Hepatocyte (in vitro differentiated cells): ENCODE measurements at regions not wholly inside any gene's neighbourhood (a gene's known extent, or its start where the extent isn't known, plus 50 kb on each side); places are given as distances from the start of the nearest gene placed in this dataset.

Source experiments
- DNase-seq: peaks from one replicate; pipeline ENCODE4 v3.0.0-alpha.2; 2016; ENCODE audit warnings: low spot score
- H2AFZ ChIP-seq: fragments of 200-600 bp; sonication (generic); 2 replicates; pipeline ENCODE4 v1.6.0; 2016; ENCODE audit warnings: antibody characterized with exemption, mild to moderate bottlenecking
- H3K27ac ChIP-seq: fragments of 200-600 bp; sonication (generic); 2 replicates; pipeline ENCODE4 v1.5.1; 2016; ENCODE audit warnings: mild to moderate bottlenecking
- H3K27me3 ChIP-seq: fragments of 200-600 bp; sonication (generic); 2 replicates; pipeline ENCODE4 v1.6.1; 2016
- H3K36me3 ChIP-seq: fragments of 200-600 bp; sonication (generic); replicated peaks from 2 replicates; pipeline ENCODE4 v1.5.1; 2016; ENCODE audit warnings: low read depth; ENCODE audit not compliant: insufficient read depth
- H3K4me1 ChIP-seq: fragments of 200-600 bp; sonication (generic); 2 replicates; pipeline ENCODE4 v1.5.1; 2016; ENCODE audit warnings: mild to moderate bottlenecking, moderate library complexity; ENCODE audit not compliant: insufficient read depth
- H3K4me2 ChIP-seq: fragments of 200-600 bp; sonication (generic); 2 replicates; pipeline ENCODE4 v1.6.0; 2016
- H3K4me3 ChIP-seq: fragments of 200-600 bp; sonication (generic); 2 replicates; pipeline ENCODE4 v1.5.1; 2016; ENCODE audit warnings: mild to moderate bottlenecking
- H3K79me2 ChIP-seq: fragments of 200-600 bp; sonication (generic); 2 replicates; pipeline ENCODE4 v1.6.0; 2017; ENCODE audit warnings: mild to moderate bottlenecking
- H3K9me2 ChIP-seq: fragments of 200-600 bp; sonication (generic); replicated peaks from 2 replicates; pipeline ENCODE4 v1.6.0; 2017; ENCODE audit warnings: mild to moderate bottlenecking; ENCODE audit not compliant: insufficient read depth
- H3K9me3 ChIP-seq: fragments of 200-600 bp; sonication (generic); 2 replicates; pipeline ENCODE4 v1.5.1; 2016; ENCODE audit warnings: low read depth, mild to moderate bottlenecking
- H4K20me1 ChIP-seq: fragments of 200-600 bp; sonication (generic); 2 replicates; pipeline ENCODE4 v1.6.0; 2016; ENCODE audit warnings: mild to moderate bottlenecking; ENCODE audit not compliant: insufficient read depth, poor library complexity, severe bottlenecking
- CTCF ChIP-seq: fragments of 200-600 bp; sonication (generic); IDR thresholded peaks from 2 replicates; pipeline ENCODE4 v1.5.1; 2016; ENCODE audit warnings: antibody characterized with exemption, mild to moderate bottlenecking; ENCODE audit not compliant: poor library complexity
- EZH2 ChIP-seq: fragments of 200-600 bp; sonication (generic); IDR thresholded peaks from 2 replicates; pipeline ENCODE4 v1.6.1; 2016; ENCODE audit warnings: antibody characterized with exemption, mild to moderate bottlenecking, borderline replicate concordance
- EZH2phosphoT487 ChIP-seq: fragments of 200-600 bp; sonication (generic); IDR thresholded peaks from one replicate; pipeline ENCODE4 v1.6.1; 2018; ENCODE audit warnings: antibody characterized with exemption, mild to moderate bottlenecking, low read depth, moderate library complexity; ENCODE audit not compliant: unreplicated experiment, severe bottlenecking
- WGBS: methylation state at CpG from one replicate; pipeline ENCODE4 v1.1.6; 2016; ENCODE audit warnings: low lambda C conversion rate; ENCODE audit errors: missing lambda C conversion rate; 5-methylcytosine and 5-hydroxymethylcytosine counted together

GRCh38 chr10:117792214-117792613 is 249.7 kb downstream of the EMX2 start:
- 76% methylated on average over 3 of the region's 3 CpGs for WGBS
- H3K27ac ChIP-seq = no peak overlapping the region
- no peaks in the 10 kb centered on the region for H3K79me2 ChIP-seq
- H2AFZ ChIP-seq = no peak overlapping the region
- no peak overlapping the region for H3K4me2 ChIP-seq
- H3K4me1 ChIP-seq = peaks cover 6% of the 10 kb centered on the region
- H3K9me2 ChIP-seq = no peaks in the 10 kb centered on the region
- H3K4me3 ChIP-seq = no peak overlapping the region
- no peak for DNase-seq
- H4K20me1 ChIP-seq = no peaks in the 10 kb centered on the region
- TF ChIP-seq EZH2phosphoT487 (no peak), EZH2 (no peak), CTCF (no peak)
- H3K36me3 ChIP-seq = no peaks in the 10 kb centered on the region
- H3K9me3 ChIP-seq = no peaks in the 10 kb centered on the region
- H3K27me3 ChIP-seq = no peaks in the 10 kb centered on the region

- WGBS = 28% methylated on average over 11 of the region's 11 CpGs
Measured at GRCh38 chr10:117796130-117796745, 250.5 kb downstream of the RAB11FIP2 start.

GRCh38 chr10:117797296-117797695 is 249.4 kb downstream of the RAB11FIP2 start:
- WGBS = 55% methylated on average over 10 of the region's 10 CpGs

More at GRCh38 chr10:117796130-117796745, 250.5 kb downstream of the RAB11FIP2 start:
- Histone ChIP-seq H3K9me3 (no peaks in the 10 kb centered on the region), H3K4me1 (peaks cover 7% of the 10 kb centered on the region), H3K36me3 (no peaks in the 10 kb centered on the region), H3K27ac (no peak overlapping the region), H3K27me3 (no peaks in the 10 kb centered on the region), H3K4me2 (no peak overlapping the region), H3K9me2 (no peaks in the 10 kb centered on the region), H3K4me3 (no peak overlapping the region), H3K79me2 (no peaks in the 10 kb centered on the region), H2AFZ (no peak overlapping the region), H4K20me1 (no peaks in the 10 kb centered on the region)
- DNase-seq = peak; percentile 16
- no peak for TF ChIP-seq EZH2
- no peak for TF ChIP-seq CTCF
- TF ChIP-seq EZH2phosphoT487 = no peak

More at GRCh38 chr10:117797296-117797695, 249.4 kb downstream of the RAB11FIP2 start:
- Histone ChIP-seq H3K27ac (no peak overlapping the region), H3K4me3 (no peak overlapping the region), H3K27me3 (no peaks in the 10 kb centered on the region), H4K20me1 (no peaks in the 10 kb centered on the region), H2AFZ (no peak overlapping the region), H3K79me2 (no peaks in the 10 kb centered on the region), H3K9me2 (no peaks in the 10 kb centered on the region), H3K4me2 (no peak overlapping the region), H3K9me3 (no peaks in the 10 kb centered on the region), H3K36me3 (no peaks in the 10 kb centered on the region), H3K4me1 (peaks cover 7% of the 10 kb centered on the region)
- no peak for TF ChIP-seq EZH2
- no peak for TF ChIP-seq EZH2phosphoT487
- TF ChIP-seq CTCF = no peak
- no peak for DNase-seq
